ENCODE measurements at regions not wholly inside any gene's neighbourhood (a gene's known extent, or its start where the extent isn't known, plus 50 kb on each side); places are given as distances from the start of the nearest gene placed in this dataset.

GRCh38 chr5:124905256-124906130, 159.1 kb upstream of the ZNF608 start:
- TF ChIP-seq CTCF (IDR thresholded peaks at IDR 0.05) = no peak
- no peak for TF ChIP-seq EP300 (IDR thresholded peaks at IDR 0.05)

Measured in suprapubic skin (tissue), 3 donors.